ENCODE measurements at regions not wholly inside any gene's neighbourhood (a gene's known extent, or its start where the extent isn't known, plus 50 kb on each side); places are given as distances from the start of the nearest gene placed in this dataset.
"Not testable (repeated sequence)": the region's sequence is repeated elsewhere in the genome, so short reads cannot be mapped to it uniquely, and the experiment has no call there.

DNA sequence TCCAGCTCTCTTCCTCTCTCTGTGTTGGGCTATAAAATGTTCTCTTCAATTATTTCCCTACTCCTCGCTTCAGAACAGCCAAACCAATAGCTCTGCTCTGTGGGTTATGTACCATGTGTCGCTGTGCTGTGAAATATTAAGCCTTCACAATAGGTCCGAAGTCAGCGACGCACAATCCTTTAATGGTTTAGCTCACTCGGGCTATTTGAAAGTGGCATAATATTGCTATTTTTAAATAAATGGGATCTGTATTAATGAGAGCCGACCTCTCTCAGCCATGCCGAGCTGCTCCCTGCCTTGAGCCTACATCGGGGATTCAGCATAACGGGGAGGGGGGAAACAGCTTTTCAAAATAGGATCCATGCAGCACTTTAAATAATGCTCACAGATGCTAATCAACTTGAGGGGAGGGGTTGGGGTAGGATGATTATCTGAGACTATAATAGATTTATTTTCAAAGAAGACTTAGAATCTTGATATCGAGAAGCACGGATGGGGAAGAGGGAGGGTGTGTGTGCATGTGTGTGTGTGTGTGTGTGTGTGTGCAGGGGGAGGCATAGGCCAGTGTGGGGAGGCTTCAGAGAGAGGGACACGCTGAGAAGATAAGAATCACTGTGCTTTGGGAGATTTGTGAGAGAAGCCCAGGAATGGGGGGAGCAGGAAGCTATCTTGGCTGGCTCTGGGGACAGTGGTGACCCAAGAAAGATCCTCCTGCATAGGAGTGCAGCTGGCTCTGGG, 271.5 kb downstream of the NXPE2 start:
- no peak for DNase-seq

DNA sequence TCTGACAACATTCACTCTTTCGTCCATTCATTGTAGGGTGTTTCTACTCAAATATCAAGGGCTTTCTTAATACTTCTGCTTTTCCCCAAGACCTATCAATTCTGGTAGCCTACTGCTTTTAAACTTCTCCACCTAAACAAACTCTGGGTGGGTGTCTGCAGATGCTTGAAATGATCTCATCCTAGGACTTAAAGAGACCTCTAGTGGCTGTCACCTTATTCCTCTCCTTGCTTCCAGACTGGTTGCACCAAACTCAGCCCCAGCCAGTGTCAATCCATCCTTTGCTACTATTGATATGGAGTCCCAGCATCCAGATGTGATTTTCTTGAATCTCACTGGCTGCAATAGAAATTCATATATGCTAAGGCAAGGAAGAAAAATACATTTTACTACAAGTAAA, 274.7 kb downstream of the NXPE2 start:
- DNase-seq: no peak

DNA sequence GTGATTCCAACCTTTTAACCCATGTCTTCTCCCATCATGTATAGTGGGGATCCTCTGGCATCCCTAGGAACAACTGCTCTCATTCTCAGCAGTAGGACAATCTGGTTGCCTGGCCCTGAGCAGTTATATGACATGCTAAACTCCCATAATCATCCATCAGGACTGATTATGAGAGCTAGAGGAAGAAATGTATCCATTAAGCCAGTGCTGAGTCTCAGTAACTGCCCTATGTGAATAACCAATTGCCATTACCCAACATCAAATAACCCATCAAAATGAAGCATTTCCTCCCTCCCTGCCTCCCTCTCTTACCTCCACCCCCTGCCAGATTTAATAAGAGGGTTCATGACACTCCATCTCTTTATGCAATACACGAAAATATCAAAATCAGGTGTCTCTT, 277.6 kb downstream of the NXPE2 start:
- no peak for DNase-seq

DNA sequence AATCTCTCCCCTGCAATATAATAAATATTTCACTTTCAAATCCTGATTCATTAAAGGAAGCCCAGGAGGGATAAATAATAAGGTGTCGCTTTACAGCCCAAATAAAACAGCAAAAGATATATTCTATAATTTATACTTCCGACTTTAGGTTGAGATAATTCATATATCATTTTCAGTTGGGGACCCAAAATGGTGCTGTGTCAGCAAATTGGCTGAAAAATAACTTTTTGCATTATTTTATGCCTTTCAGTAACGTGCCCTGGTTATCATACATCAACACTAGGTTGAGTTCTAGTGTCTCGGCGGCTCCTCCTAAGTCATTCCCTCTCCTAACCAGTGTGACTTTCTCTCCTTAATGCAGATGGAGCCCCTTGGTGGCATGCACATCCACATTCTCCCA, 278.2 kb downstream of the NXPE2 start:
- DNase-seq: no peak

DNA sequence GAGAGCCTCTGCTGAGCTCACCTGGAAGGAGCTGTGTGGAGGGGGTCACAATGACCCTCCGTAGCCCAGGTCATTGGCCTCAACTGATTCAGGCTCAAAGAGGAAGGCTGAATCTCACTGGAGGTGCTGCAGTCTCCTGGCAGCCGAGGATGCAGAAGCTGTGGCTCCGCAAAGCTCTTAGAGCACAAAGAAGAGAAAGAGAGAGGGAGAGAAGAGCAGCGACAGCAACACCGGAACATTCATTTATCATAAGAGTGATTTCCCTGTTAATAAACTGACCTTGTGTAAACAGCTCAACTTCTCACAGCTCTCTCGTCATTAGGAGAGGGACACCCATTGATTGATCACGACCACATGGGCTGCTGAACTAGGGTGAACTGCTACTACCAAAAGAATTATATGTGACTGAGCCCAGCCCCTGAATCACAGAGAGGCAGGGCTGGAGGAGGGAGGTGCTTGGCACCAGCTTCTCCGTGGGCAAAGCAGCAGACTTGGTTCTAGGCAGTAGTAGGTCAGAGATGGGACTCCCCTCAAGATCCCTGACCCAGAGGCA, 281.7 kb downstream of the NXPE2 start:
- no peak for DNase-seq

DNA sequence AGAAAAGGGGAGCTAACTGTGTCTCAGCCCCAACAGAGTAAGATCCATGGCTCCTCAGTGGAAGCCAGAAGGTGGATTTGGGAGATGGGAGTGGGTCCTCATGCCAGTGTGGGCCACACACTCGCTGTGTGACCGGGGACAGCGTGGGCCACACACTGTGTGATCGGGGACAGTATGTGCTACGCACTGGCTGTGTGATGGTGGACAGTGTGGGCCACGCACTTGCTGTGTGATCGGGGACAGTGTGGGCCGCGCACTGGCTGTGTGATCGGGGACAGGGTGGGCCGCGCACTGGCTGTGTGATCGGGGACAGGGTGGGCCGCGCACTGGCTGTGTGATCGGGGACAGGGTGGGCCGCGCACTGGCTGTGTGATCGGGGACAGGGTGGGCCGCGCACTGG, 282.5 kb downstream of the NXPE2 start:
- DNase-seq: not testable (repeated sequence)

DNA sequence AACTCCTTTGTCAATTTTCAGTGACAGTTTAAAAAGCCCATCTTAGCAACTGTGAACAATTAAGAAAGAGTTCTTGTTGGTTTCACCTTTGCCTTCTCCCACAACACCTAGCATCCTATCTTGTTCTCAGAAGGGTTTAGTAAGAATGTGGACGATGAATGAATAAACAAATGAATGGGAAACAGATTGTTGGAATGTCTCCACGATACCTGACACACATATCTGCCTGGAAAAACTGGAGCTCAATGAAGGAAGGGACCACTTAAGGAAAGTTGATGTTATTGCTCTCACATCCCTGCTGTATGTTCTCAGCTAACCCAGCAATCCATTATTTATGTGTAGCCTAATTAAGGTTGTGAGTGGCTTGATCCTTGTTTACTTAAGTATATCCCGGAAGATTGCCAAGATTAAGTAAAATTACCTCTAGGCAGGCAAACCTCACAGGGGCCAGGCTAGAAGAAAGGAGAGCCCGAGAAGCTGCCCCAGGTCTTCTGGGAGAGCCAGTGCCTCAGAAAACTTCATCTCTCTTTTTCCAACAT, 286.4 kb downstream of the NXPE2 start:
- DNase-seq: peak; percentile 84

DNA sequence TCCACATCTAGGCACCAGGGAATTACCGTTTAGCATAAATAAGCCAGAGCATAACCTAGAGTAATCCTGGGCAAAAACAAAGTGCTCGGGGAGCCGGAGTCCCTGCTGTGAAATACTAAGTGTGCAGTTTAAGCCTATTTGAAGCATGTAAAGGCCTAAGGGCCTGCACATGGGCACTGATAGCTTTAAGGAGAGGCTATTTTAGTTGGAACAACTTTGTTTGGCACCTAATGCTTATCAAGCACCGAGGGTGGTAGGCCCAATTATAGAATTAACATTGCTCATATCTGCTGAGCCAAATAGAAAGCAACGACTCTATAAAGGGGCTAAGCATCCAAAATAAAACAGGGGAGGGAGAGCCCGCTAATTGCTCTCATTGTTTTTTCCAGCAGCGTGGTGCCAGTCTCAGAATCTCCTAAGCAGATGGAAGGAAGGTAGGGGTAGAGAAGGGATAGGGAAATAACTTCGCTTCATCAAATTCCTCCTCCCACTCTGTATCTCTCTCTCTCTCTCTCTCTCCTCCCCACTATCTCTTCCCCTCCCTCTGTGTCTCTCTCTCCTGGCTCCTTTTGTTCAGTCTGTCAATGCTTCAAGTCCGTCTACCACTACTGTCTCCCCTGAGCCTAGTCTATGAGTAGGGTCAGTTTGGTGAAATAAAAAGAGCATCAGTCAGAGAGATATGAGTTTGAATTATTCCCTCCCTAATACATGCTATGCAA, 292.8 kb downstream of the NXPE2 start:
- no peak for DNase-seq

DNA sequence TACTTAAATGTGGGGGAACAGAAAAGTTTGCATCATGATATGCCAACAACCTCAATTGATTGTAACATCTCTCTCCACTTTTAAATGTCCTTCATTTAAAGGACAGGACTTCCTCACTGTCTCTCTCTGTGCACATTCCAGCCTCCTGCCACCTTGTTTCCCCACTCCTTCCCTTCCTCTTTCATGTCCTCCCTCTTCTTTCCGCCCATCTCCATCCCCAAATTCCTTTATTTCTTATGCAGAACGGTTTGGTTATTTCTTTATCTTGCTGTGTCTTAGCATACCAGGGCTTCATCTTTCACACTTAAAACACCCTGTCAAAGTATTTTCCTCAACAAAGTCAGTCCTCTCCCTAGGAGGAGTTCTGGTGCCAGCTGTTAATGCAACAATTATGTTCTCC, 293.8 kb downstream of the NXPE2 start:
- DNase-seq: no peak

DNA sequence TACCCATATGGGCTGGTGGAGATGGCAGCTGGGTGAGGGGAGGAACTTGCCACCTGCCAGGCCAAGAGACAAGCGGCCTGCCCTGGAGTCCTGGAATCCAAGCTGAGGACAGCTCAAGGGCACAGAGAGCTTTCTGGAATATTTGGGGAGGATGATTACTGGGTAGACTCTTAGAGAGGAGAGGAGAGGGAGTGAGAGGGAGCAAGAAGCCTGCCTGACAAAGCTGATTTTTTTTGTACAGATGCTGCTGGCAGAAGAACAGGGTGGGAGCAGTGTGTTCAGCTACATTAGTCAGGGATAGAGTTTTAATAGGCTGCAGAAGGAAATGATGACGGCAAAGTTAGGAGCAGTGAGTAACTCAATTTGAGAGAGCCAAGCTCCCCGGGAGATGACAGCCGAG, 299.3 kb downstream of the NXPE2 start:
- no peak for DNase-seq

DNA sequence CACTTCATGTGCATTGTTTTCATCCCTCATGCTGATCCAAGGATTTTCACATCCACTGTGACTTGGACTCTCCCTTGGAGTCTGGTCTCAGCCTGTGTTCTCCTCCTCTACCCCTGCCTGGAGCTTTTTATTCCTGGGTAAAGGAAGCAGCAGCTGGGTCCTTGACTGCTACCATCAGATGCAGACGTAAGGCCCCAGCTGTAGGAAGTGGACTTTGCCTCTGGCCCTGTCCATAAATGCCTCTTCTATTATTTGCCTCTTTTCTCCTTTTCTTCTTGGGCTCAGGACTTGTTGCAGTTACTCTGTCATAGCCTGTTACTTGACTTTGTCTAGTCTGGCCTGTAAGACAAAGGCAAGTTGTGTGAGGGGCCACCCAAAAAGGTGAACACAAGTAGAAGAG, 303.8 kb downstream of the NXPE2 start:
- DNase-seq: no peak

DNA sequence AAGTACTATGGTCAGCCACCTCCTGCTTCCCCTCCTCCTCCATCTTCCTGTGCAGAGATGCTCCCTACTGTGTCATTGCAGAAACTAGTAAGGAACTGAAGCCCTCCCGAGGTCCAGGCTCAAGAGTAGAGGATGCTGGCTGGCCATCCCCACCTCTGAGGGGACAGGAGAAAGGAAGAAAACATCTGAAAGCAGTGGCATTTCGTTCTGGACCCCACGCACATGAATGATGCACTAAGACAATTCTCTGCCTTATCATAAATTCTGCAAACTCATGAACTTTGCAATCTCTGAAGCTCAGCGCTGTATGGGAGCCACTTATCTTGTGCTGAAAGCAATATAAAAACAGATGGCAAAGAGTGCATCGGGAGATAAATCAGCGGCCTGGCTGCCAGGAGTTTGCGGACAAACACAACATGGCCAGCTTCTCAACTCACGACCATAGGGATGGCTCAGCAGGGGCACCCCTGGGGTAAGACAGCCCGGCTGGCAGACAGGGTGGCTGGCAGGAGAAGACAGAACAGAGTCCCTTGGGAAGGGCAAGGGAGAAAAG, 306.4 kb downstream of the NXPE2 start:
- no peak for DNase-seq

DNA sequence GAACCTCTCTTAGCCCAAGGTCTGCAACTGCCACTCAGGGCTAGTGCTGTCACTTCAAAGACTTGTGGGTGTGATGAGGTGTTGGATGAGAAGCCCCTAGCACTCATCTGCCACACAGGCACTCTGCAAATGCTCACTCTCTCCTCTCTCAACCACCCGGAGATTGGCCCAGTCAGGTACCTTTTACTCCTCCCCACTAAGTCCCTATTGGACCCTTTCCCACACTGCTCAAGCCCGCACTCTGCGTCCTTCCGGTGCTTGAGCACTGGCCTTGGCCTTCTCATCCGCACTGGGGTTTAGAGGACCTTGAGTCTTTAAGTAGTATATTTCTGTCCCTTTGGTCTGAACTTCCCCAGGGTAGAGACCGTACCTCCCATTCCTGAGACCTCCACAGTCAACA, 308.0 kb downstream of the NXPE2 start:
- DNase-seq: no peak

DNA sequence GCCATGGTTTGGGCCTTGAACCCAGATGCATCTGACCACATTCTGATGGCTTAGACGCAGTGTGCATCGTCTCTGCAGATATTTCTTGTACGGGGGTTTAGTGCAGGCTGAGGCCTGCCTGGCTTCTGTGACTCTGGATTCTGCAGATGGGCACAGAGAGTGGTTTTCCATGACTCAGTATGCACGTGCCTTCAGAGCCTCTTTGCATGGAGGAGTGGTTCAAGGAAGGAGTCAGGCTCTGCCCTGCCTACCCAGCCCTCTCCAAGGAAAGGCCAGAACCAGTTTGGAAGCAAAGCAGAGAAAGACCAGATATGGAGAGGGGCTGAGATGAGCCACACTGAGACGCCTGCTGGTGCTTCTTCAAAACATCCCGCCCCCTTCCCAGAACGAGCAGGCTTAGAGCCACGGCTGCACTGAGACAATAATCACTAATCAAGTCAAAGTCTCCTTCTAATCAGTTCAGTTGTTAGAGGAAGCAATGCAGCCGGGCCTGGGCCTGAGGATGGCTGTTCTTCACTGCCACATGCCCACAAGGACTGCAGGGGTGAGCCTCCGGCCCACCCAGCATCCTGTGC, 308.9 kb downstream of the NXPE2 start:
- no peak for DNase-seq

DNA sequence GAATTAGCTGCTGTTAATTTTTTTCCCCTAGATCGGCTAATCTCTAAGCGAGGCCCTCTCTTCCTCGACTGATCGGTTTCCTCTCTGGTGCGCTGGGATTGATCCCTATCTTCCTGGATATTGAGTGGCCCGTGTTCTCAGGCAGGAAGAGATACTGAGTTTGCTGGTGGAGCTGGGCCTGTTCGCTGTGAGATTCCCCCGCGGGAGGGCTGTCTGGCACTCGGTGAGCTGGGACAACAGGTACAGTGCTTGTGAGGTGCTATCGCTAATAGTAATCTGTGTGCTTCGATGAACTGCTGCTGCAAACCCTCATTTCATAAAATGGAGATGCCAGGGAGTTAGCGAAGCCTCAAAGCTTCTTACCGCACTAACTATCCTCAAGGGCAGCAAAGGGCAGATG, 310.3 kb downstream of the NXPE2 start:
- DNase-seq: no peak

DNA sequence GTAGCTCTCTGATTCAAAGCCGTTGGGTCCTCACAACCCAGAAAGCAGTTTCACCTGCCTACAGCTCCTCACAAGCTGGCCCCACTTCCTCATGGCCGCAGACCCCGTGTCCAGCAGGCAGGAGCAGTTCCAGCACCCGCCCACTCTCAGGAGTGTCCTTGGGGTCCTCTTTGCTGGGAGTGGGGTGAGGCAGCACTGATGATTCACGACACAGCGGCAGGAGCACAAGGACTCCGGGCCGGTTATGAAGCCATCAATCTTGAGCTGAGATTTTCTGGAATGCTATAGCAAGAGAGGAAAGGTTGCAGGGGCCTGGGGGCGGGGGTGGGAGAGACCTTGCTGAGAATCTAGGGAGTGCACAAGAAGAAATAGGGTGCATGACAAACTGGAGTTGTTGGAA, 311.2 kb downstream of the NXPE2 start:
- no peak for DNase-seq

DNA sequence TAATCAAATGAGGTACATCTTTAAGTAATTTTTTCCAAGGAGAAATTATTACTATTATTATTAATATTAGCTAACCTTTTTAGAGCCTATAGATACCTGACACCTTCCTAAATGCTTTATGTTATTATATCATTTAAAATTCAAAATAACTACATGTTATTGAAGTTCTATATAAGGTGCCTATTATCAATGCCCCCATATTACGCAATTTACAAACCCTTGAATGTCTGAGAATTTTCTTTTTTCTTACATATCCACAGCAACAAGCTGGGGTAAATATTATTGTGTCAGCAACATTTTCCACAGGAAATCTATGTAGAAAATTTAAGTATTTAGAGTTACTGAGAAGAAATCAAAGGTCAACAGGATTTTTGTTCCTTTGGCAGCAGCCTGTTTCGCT, 327.3 kb downstream of the NXPE2 start:
- no peak for DNase-seq

DNA sequence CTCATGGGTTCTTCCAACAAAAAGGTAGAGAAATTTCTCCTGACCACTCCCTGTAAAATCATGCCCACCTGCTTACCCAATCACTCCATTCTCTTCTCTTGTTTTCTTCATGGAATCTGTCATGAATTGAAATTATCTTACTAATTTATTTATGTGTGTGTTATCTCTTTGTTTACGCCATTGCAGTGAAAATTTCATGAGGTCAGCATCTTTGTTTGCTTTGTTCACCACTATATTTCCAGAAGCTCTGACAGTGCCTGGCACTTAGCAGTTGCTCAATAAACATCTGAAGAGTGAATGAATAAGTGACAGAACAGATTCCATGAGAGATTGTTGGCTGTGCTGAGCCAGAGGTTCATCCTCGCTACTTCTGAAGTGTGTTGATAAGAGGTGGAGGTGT, 329.5 kb downstream of the NXPE2 start:
- DNase-seq: no peak

DNA sequence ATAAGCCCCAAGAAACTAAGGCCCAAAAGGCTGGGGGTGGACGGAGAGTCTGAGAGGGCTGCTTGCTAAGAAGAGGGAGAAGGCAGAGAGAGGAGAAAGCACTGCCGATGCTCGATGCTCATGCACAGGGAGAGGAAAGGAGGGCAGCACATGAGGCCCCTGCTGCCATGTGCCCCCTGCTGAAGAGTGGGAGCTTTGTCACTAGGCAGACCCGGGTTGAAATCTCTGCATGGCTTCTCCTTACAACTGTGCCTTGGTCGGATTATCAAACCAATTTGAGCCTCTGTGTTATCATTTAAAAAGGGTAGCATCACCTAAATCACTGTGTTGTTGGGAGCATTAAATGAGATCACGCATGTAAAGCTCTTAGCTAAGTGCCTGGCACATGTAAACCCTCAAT, 330.5 kb downstream of the NXPE2 start:
- no peak for DNase-seq

DNA sequence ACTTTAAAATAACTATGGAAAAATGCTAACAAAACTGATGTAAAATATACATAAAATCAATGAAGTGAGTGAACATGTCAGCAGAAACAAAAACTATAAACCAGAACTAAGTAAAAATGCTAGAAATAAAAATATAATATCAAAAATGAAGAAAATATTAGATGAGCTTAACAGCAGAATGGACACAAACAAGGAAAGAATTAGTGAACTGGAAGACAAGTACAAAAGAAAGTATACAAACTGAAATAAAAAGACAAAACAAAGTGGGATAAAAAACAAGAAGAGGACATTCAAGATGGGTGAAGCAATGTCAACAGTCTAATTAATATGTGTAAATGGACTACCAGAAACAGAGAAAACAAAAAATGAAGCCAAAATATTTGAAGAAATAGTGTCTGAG, 339.2 kb downstream of the NXPE2 start:
- no peak for DNase-seq

DNA sequence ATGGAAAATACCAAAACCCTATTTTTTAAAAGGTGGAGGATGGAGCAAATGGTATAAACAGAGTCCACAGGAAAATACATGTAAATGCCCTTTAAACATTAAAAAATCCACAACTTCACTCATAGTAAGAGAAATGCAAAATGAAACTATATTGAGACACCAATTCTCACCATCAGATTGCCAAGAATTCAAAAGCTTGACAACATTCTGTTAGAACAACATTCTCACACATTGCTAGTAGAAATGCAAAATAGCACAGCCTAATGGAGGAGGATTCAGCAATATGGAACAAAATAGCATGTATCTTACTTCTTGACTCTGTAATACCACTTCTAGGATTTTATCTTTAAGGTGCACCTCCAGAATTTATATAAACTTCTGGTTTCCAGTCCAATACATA, 351.8 kb downstream of the NXPE2 start:
- no peak for DNase-seq

DNA sequence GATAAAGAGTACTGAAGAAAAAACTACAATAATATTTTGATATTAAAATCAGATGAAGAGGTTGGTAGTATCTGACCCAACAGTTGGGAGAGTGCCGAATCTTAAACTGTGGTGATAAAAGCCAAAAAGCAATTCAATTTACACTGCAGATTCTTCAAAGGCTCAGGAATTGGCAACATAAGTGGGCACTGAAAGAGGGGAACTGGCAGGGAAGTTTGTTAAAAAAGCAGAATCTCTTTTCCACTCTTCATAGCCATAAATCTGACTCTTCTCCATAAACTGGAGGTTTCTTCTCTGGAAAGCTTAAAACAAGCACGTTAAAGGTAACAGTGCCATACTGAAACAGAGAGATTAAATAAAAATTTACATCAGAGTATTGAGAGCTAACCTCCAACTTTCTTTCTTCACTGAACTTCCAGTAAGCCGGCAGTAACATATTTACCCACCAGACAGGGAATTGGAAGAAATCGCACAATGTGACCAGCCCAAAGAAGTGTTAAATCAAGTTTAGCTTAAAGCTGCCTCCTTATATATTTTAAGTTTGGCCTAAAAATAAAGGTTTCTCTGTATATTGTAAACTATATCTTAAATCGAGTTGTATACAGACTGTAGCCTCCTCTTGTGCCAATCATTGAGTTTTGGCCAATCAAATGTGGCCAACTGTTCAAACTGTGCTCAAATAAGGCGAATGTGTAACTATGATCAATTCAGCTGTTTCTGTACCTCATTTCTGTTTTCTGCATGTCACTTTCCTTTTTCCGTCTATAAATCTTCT, 358.3 kb downstream of the NXPE2 start:
- DNase-seq: no peak

DNA sequence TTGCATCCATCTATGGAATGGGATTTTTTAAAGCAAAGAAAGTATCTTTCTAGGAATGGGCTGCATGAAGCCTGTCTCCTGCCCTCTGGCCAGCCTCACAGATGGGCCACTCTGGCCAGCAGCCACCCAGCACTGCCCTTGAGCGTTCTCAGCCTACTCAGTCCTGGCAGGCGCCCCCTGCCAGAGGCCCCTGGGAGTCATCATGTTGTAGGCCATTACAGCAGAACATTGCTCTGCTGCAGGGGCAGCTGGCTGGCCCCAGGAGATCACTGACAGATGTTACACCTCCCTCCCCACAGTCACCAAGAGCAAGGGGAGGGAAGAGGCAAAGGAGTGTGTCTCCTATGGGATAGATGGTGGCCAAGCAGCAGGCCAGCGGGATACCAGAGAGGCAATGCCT, 363.7 kb downstream of the NXPE2 start:
- DNase-seq: no peak
